Stimulated activated CD8-positive, alpha-beta memory T cell treated with anti-CD3 and anti-CD28 coated beads, Interleukin-4, amount 100 ng/mL, for 1 hour (primary cell): ENCODE measurements at regions not wholly inside any gene's neighbourhood (a gene's known extent, or its start where the extent isn't known, plus 50 kb on each side); places are given as distances from the start of the nearest gene placed in this dataset.

Experiments used
- DNase-seq, 2 donors: peaks; one replicate each; pipeline ENCODE4 v3.0.0-alpha.2; 2020; ENCODE audit warnings: low read depth in 2 of 2, low spot score in 1 of 2

GRCh38 chr12:75579552-75579951, 68.1 kb upstream of the KRR1 start:
- no peak for DNase-seq

- no peak for DNase-seq
Observed at GRCh38 chr12:75578546-75578945, 67.1 kb upstream of the KRR1 start.

- DNase-seq = no peak
Observed at GRCh38 chr12:75577812-75578211, 66.4 kb upstream of the KRR1 start.

DNA sequence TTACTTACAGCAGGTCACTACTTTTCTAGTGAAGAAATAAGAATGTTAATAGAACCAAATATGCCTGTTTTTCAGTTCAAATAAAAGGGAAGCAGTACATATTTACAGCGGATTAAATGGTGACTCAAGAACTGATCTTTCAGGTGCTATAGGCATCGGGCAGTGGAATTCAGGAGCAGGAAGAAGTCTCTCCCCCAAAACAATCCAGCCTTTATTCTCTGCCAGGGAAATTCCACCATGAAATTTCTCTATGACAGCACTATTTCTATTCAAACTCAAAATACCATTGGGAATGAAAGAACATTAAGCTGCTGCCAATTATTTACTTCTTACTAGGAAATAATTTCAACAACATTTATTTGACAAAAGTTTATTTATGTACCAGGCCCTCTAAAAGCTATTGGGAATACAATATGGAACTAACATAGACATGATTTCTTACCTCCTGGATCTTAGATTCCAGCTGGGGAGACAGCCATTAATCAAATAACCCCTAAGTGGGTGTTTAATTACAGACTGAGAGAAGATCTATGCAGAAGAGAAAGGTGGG, 60.3 kb upstream of the KRR1 start:
- DNase-seq = no peak

DNA sequence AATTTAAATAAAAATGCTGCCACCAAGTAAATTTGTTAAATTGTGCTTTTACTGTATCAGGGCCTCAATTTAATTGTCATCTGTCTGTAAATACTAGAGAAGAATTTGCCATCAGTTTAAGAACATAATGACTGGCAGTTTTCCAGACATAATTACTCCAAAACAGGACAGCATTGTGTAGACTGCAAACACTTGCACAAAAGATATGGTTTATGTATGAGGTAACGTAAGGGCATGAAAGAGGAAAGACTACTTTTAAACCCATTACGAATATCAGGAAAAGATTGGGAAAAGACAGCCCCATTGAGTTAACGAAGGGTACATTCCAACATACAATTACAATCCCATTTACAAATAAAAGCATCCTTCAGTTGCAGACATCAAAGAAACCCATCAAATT, 59.8 kb upstream of the KRR1 start:
- no peak for DNase-seq

DNA sequence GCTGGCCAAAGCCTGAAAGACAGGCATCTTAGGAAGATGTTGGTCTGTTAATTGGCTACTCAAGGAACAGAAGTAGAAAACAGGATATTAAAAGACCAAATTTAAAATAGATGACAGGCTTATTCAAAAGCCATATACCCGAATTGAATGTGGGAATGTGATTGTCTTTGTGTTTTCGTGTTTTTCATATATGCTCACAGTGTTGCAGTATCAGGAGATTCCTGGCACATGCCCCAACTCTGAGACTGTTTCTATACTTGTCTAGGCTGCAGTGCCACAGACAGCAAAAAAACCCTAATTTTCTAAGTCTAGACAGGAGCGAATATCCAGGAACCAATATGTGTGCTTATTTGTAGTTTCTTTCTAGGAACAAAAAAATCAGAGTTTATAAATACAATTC, 57.4 kb upstream of the KRR1 start:
- DNase-seq = no peak

GRCh38 chr12:75568393-75568792, 57.0 kb upstream of the KRR1 start:
- no peak for DNase-seq

DNA sequence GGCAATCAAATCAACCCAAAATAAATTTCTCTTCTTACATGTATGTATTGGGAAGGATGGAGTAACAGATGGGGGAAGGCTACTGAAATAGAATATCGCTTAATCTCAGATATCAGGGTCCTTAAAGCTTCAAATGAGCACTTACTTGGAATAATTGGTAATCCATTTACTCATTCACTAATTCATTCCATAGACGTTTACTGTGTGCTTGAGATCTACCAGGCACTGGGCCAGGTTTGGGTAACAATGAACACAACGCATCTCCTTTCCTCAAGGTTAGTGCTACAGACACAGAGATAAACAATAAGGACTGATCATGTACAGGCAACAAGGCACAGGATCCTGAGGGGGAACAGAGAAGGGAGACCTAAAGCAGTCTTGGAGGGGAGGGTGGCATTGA, 54.4 kb upstream of the KRR1 start:
- DNase-seq = no peak

GRCh38 chr12:75564852-75565251, 53.4 kb upstream of the KRR1 start:
- DNase-seq = no peak

- no peak for DNase-seq
Observed at GRCh38 chr12:75564398-75564797, 53.0 kb upstream of the KRR1 start.

DNA sequence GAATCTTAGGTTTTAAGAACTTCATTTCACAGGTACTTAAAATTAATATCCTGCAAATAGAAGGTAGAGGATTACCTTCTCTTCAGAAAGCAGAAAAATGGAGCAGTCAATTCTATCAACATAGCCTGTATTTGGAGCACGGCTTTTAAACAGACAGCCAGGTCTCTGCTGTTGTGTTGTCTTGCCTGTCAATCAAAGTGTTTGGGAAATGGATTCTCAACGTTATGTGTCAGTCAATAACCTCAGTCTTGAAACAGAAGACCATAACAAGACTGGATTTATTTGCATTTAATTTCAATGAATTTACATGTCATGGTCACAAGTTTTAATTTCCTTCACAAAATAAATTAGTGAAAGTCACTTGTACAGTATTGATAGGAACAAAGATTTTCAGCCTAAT, 51.9 kb upstream of the KRR1 start:
- DNase-seq = no peak

DNA sequence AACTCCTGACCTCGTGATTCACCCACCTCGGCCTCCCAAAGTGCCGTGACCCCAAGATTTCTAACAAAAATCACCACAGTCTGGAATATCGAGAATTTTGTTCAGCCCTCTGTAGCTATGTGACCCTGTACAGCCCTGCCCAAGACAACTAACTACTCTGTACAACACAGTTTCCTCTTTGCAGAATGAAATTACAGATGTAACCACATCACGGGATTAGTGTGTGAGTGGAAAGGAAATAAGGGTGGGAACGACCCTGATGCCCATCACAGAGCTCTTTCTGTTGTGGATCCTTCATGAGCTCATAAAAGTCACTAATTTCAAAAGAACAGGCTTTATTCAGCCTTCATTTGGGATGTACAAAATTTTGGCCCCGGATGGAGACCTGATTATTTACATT, 50.5 kb upstream of the KRR1 start:
- DNase-seq = no peak
